K562 (cell line): ENCODE measurements at regions not wholly inside any gene's neighbourhood (a gene's known extent, or its start where the extent isn't known, plus 50 kb on each side); places are given as distances from the start of the nearest gene placed in this dataset.

Experiments
- ATAC-seq: fragments of 200-7000 bp; cut with Tn5 transposase; 3 replicates; pipeline ENCODE4 v1.9.1; 2020; ENCODE audit warnings: moderate library complexity
- BruUV-seq: library from RNA; stranded (reverse); fragments of 400-500 nt; replicated peaks from 2 replicates; lab custom pipeline; 2021; lab: Mats Ljungman, UMichigan
- CTCF ChIA-PET: fragments of 300-600 bp; formaldehyde crosslinking; extraction: SDS; loops from one replicate; lab custom pipeline; 2021; ENCODE audit warnings: low intra/inter-chr PET ratio; lab: Yijun Ruan, JAX
- POLR2A ChIA-PET: fragments of 300-600, 350-650 bp; sonication (Branson Sonifier 250); formaldehyde crosslinking; extraction: SDS; loops from one replicate; lab custom pipeline; 2021; ENCODE audit warnings: antibody characterized with exemption, inconsistent platforms; lab: Yijun Ruan, JAX
- DNase-seq, 4 experiments: peaks; one replicate each; pipeline versions ENCODE4 v3.0.0 to v3.0.0-alpha.2; 2011 to 2018; ENCODE audit warnings: low spot score in 3 of 4, mixed read lengths in 3 of 4; ENCODE audit errors: extremely low read depth in 1 of 4
- FAIRE-seq: peaks from 2 replicates; lab custom pipeline; 2011; peaks lifted over from hg19 to GRCh38; lab: Jason Lieb, UNC
- H2AFZ ChIP-seq: 2 replicates; pipeline ENCODE4 v1.6.0; 2011; ENCODE audit warnings: low read depth, low read length, control low read depth, inconsistent platforms
- H3K27ac ChIP-seq: fragments of 200-600 bp; 3 replicates; pipeline ENCODE4 v1.8.0; 2011; ENCODE audit warnings: low read depth, mild to moderate bottlenecking, control low read depth, inconsistent platforms, low read length, moderate library complexity, mixed read lengths; ENCODE audit errors: extremely low read depth
- H3K27me3 ChIP-seq, 2 experiments: fragments of 300-600 bp in 1 of 2; 2 replicates in 1 of 2; 3 replicates in 1 of 2; pipeline versions ENCODE4 v1.6.0 to v1.8.0; 2011; ENCODE audit warnings: inconsistent platforms in 2 of 2, low read length in 2 of 2, mild to moderate bottlenecking in 1 of 2, mixed read lengths in 1 of 2, moderate library complexity in 1 of 2; ENCODE audit not compliant: control insufficient read depth in 2 of 2, insufficient read depth in 2 of 2
- H3K36me3 ChIP-seq: fragments of 300-600 bp; 3 replicates; pipeline ENCODE4 v1.8.0; 2011; ENCODE audit warnings: mild to moderate bottlenecking, low read length, inconsistent platforms; ENCODE audit not compliant: control insufficient read depth, insufficient read depth
- H3K4me1 ChIP-seq, 2 experiments: fragments of 200-600 bp in 1 of 2; replicated peaks in 1 of 2; 2 replicates in 1 of 2; 3 replicates in 1 of 2; pipeline versions ENCODE4 v1.5.1 to v1.8.0; 2011; ENCODE audit warnings: inconsistent platforms in 2 of 2, low read length in 2 of 2, mild to moderate bottlenecking in 1 of 2, mixed read lengths in 1 of 2, moderate library complexity in 1 of 2; ENCODE audit not compliant: control insufficient read depth in 2 of 2, insufficient read depth in 2 of 2
- H3K4me2 ChIP-seq: 2 replicates; pipeline ENCODE4 v1.6.1; 2011; ENCODE audit warnings: low read length, control low read depth, inconsistent platforms, mixed read lengths; ENCODE audit not compliant: insufficient read depth
- H3K4me3 ChIP-seq: fragments of 200-600 bp; sonication (generic), shearing (Covaris generic); 2 replicates; pipeline ENCODE4 v1.5.1; 2016; ENCODE audit warnings: control low read depth, inconsistent platforms
- H3K79me2 ChIP-seq: fragments of 200-600 bp; 3 replicates; pipeline ENCODE4 v1.8.0; 2011; ENCODE audit warnings: low read length, inconsistent platforms; ENCODE audit not compliant: control insufficient read depth, insufficient read depth
- H3K9ac ChIP-seq, 2 experiments: 2 replicates each; pipeline versions ENCODE4 v1.6.0 to v1.6.1; 2011; ENCODE audit warnings: low read depth in 2 of 2, low read length in 2 of 2, control low read depth in 1 of 2, inconsistent platforms in 1 of 2, mild to moderate bottlenecking in 1 of 2, mixed read lengths in 1 of 2; ENCODE audit not compliant: insufficient read depth in 1 of 2
- H3K9me1 ChIP-seq: one replicate; pipeline ENCODE4 v1.6.0; 2011; ENCODE audit warnings: inconsistent platforms, mild to moderate bottlenecking, low read length, moderate library complexity; ENCODE audit not compliant: control insufficient read depth, insufficient read depth
- H3K9me3 ChIP-seq: replicated peaks from 2 replicates; pipeline ENCODE4 v1.5.1; 2011; ENCODE audit warnings: low read depth, low read length, inconsistent platforms; ENCODE audit not compliant: control insufficient read depth, insufficient read depth
- H4K20me1 ChIP-seq: replicated peaks from 2 replicates; pipeline ENCODE4 v1.6.1; 2011; ENCODE audit warnings: low read length, inconsistent platforms, mixed read lengths; ENCODE audit not compliant: control insufficient read depth, insufficient read depth
- ZNF12 ChIP-seq: sonication (generic); formaldehyde crosslinking; IDR thresholded peaks from 2 replicates; pipeline ENCODE4 v1.4.0; 2020; ENCODE audit warnings: mild to moderate bottlenecking, missing genetic modification reagents
- WGBS: fragments of 100-300 bp; shearing (Covaris generic); methylation state at CpG from one replicate; pipeline ENCODE4 v1.1.6; 2016; ENCODE audit warnings: low coverage, mixed read lengths; ENCODE audit not compliant: insufficient coverage; ENCODE audit errors: missing lambda C conversion rate; 5-methylcytosine and 5-hydroxymethylcytosine counted together
- in situ Hi-C: fragments of 300-500 bp; cut with MboI; formaldehyde crosslinking; loops from 4 replicates; pipeline ENCODE4 v1.15.0; 2018; ENCODE audit warnings: inconsistent platforms, mixed read lengths
- intact Hi-C: fragments of 100-400 bp; cut with micrococcal nuclease; formaldehyde crosslinking; loops from 2 replicates; pipeline ENCODE4 v1.14.2; 2022
- TF ChIP-seq, protein P1 (sequence below), 3 experiments: IDR thresholded peaks in 2 of 3; conservative IDR thresholded peaks in 1 of 3; 2 replicates each; pipeline ENCODE4 v1.5.1; 2011 to 2012; ENCODE audit warnings: low read length in 3 of 3, mild to moderate bottlenecking in 3 of 3, control low read depth in 2 of 3, improper control_type of control experiment in 1 of 3, inconsistent platforms in 1 of 3, low read depth in 1 of 3, mixed read lengths in 1 of 3, moderate library complexity in 1 of 3; ENCODE audit not compliant: insufficient read depth in 2 of 3

DNA sequence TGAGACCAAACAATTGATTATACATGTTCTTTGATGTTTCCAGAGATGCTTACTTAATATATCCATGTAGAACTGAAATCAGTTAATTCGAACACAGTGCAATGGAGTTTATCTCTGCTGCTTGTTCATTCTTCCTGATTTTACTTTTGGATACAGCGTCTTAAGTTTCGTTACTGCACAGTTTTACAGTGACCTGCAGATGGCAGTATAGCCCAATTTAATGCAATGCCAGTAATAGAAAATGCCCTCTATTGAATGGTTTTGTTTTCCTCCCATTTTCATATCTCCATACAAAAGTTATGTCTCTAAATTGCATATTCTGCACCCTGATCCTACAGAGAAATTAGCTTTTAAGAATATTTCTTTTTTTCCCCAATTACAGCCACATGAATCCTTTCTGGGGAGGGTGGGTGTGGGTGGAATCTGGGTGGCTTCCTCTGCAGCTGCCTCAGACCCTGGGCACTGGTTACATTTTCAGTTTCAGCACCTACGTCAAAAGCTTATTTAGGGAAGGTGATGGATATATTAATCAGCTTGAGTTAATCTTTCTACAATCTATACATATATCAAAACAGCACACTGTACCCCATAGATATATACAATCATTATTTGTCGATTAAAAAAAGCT, 101.1 kb upstream of the DCD start (continued):
- TF ChIP-seq, protein P1, sequence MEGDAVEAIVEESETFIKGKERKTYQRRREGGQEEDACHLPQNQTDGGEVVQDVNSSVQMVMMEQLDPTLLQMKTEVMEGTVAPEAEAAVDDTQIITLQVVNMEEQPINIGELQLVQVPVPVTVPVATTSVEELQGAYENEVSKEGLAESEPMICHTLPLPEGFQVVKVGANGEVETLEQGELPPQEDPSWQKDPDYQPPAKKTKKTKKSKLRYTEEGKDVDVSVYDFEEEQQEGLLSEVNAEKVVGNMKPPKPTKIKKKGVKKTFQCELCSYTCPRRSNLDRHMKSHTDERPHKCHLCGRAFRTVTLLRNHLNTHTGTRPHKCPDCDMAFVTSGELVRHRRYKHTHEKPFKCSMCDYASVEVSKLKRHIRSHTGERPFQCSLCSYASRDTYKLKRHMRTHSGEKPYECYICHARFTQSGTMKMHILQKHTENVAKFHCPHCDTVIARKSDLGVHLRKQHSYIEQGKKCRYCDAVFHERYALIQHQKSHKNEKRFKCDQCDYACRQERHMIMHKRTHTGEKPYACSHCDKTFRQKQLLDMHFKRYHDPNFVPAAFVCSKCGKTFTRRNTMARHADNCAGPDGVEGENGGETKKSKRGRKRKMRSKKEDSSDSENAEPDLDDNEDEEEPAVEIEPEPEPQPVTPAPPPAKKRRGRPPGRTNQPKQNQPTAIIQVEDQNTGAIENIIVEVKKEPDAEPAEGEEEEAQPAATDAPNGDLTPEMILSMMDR (IDR thresholded peaks at IDR 0.05 in 2 of 3, conservative IDR thresholded peaks at IDR 0.05 in 1 of 3; ENCODE audit: insufficient read depth in 2 of 3, low read depth in 1 of 3, low read length in 3 of 3): peak; percentile 64 to 87 (median 74); a peak in 5 of 6 replicates
- TF ChIP-seq, all 486 proteins: peak for 6

DNA sequence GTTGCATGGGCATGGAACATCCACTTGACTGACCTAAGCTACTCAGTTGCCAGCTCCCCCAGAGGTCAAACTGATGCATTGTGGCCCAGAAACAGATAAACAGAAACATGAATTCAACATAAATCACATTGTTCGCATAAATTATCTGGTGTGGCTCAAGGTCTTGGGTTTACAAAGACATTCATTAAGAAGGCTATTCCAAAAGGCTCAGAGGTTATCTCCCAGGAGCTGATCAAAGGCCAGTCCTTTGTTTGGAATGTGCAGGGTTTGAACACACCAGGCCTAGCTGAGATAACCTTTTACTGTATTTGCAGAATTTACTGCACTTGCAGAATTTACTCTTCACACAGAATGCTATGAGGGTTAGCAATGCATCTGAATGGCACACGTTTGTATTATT, 96.4 kb upstream of the DCD start:
- 0% methylated on average over 2 of the region's 2 CpGs for WGBS
- H3K4me2 ChIP-seq: no peak overlapping the region
- in situ Hi-C loops: loop anchor here (10.0 kb wide), 1 partner anchor 320 kb away; no protein-coding TSS in a partner anchor
- FAIRE-seq: no peak
- intact Hi-C loops: no loop called here
- H3K36me3 ChIP-seq: no peaks in the 10 kb centered on the region
- H3K4me3 ChIP-seq: no peak overlapping the region
- no peak for DNase-seq
- BruUV-seq: no TSS peak
- H3K9me3 ChIP-seq: no peaks in the 10 kb centered on the region
- H4K20me1 ChIP-seq: no peaks in the 10 kb centered on the region; the same call in 1 of the 2 replicates
- ATAC-seq: no peak
- H3K79me2 ChIP-seq: no peaks in the 10 kb centered on the region
- no peak overlapping the region for H3K9ac ChIP-seq
- no peak overlapping the region for H2AFZ ChIP-seq
- no peak for TF ChIP-seq ZNF12
- no peaks in the 10 kb centered on the region for H3K27me3 ChIP-seq
- H3K27ac ChIP-seq: no peak overlapping the region
- no peaks in the 10 kb centered on the region for H3K9me1 ChIP-seq
- POLR2A ChIA-PET: interaction anchor here (0.6 kb wide), 1 partner anchor 1301 kb away, joined by 3 read pairs; no protein-coding TSS in a partner anchor
- H3K4me1 ChIP-seq: no peaks in the 10 kb centered on the region; a peak in 1 of 5 replicates
- CTCF ChIA-PET: no interaction called here
